HG03457 (cell line): ENCODE measurements at regions not wholly inside any gene's neighbourhood (a gene's known extent, or its start where the extent isn't known, plus 50 kb on each side); places are given as distances from the start of the nearest gene placed in this dataset.

Experiments used
- ATAC-seq: cut with Tn5 transposase; IDR thresholded peaks from one replicate; pipeline ENCODE4 v1.9.1; 2021; ENCODE audit warnings: moderate number of reproducible peaks; ENCODE audit not compliant: unreplicated experiment

GRCh38 chr12:127286281-127286680, 980.7 kb upstream of the TMEM132C start:
- no peak for ATAC-seq

DNA sequence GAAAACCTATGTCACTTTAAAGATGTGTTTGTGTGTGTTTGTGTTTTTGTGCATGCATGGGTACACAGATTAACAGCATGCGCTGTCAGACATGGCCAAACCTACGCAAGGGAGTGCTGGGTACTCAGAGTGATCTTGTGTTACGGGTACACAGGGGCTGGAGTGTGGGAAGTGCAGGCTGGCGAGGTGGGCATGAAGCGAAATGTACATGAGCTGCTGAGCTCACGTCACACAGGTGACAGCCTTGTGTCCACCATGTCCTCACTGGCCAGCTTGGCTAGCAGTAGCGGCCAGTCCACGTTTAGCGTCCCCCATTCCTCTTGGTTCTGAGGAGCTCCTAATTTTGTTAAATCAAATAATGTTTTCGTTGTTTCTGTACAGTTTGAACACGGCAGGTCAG, 979.7 kb upstream of the TMEM132C start:
- ATAC-seq: no peak

DNA sequence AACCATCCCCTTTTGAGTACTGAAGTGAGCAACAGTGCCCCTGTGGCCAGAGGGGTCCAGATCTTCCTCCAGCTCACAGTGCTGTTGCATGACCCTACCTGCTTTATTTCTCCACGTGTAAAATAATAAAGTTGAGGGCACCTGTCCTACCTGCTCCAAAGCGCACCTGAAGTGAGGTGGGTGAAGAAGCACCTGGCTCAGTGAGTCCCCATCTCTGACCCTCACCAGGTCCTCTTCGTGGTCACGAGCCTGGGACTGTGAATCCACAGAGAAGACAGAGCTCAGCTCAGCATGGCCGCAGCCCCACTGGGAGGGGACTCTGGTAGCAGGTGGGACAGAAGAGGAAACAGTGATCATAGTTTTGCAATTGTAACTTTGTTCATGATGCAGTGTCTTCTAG, 976.7 kb upstream of the TMEM132C start:
- no peak for ATAC-seq

DNA sequence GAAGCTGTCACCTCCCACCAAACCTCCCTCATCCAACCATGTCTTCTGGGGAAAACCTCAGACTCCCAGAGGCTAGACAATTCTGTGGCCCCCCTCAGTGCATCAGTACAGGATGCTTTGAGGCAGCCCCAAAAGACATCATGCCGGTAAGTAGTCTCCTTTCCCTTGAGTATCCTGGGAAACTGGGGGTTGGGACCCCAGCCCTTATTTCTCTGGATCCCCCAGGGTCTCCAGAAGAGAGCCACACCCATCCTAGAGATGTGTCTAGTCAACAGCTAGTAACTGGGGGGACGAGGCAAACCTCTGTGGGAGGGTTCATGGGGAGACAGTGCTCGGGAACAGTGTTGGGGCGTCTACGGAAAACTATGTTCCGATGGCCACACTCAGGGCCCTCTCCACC, 974.2 kb upstream of the TMEM132C start:
- ATAC-seq: no peak

- peak; percentile 57 for ATAC-seq
These were observed 973.3 kb upstream of the TMEM132C start for GRCh38 chr12:127293507-127294310.

DNA sequence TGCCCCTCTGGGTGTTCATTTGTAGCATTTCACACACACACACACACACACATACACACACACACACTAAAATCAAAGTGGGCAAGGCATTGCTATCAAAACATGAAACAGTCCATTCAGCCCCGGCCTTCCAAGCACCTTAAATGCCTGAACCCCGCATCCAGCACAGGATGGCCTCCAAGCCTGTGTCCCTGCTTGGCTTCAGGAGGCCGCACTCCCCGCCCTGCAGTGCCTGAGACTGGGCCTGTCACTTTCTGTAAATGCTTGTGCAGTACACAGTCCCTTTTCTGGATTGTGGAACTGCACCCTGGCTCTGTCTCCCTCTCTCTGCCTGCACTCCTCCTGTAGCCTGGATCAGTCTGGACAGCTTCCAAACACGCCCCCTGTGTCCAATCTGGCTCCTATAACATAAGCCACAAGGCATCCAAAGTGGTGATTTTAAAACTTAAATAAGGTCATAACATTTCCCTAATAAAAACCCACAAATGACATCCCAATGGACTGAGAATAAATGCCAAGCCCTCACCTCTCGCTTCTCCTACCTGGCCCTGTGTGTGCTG, 972.2 kb upstream of the TMEM132C start:
- ATAC-seq: no peak

GRCh38 chr12:127295630-127296029, 971.3 kb upstream of the TMEM132C start:
- ATAC-seq: no peak

- no peak for ATAC-seq
These were observed 970.4 kb upstream of the TMEM132C start for GRCh38 chr12:127296591-127296990.

- ATAC-seq: no peak
These were observed 969.6 kb upstream of the TMEM132C start for GRCh38 chr12:127297327-127297726.

DNA sequence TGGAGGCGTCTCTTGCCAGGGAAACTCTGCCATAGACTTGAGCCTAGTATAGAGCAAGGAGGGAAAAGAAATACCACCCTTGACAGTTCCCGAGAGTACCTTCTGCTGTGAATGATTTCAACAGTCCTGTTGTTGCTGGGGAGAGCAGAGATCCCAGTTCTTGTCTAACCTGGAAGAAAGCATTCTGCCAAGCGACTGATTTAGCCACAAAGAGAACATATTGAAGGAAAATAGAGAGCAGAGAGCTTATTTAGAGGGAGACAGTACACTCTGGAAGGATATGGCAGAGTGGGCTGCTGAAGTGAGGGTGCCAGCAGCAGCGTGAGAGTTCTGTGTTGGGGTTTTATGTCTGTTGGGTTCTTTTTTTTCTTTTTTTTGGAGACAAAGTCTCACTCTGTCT, 966.9 kb upstream of the TMEM132C start:
- no peak for ATAC-seq

GRCh38 chr12:127300753-127301152, 966.2 kb upstream of the TMEM132C start:
- ATAC-seq: no peak

- ATAC-seq: no peak
These were observed 965.1 kb upstream of the TMEM132C start for GRCh38 chr12:127301876-127302275.

DNA sequence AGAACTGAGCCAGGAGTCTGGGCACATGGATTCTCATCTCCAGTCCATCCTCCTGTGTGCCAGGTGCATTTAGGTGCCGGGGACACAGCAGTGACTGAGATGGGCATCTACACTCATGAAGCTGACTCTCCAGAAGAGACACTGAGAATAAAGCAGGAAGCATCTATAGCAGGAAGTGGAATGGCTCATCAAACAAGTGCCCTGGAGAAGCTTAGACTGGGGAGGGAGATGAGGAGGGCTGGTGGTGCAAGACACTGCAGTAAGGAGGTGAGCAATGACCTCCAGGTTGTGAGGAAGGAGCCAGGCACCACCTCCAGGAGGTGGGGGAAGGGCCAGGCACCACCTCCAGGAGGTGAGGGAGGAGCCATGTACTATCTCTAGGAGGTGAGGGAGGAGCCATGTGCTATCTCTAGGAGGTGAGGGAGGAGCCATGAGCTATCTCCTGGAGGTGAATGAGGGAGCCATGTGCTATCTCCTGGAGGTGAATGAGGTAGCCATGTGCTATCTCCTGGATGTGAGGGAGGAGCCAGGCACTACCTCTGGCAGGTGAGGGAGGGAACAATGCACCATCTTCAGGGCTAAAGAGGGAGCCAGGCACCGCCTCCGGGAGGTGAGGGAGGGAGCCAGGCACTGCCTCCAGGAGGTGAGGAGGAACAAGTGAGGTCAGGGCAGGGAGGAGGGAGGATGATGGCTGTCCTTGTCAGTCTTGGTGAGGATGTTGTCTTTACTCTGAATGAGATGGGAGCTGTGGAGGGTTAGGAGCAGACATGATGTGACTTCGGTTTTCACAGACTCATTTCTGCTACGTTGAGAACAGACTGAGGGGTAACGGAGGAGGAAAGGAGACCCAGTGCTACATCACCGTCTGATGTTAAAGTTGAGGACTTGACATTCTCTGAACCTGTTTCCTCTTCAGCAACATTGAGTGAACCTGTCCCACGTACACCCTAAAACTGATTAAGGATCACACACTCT, 961.9 kb upstream of the TMEM132C start:
- ATAC-seq: no peak

- ATAC-seq: no peak
These were observed 960.3 kb upstream of the TMEM132C start for GRCh38 chr12:127306604-127307215.

DNA sequence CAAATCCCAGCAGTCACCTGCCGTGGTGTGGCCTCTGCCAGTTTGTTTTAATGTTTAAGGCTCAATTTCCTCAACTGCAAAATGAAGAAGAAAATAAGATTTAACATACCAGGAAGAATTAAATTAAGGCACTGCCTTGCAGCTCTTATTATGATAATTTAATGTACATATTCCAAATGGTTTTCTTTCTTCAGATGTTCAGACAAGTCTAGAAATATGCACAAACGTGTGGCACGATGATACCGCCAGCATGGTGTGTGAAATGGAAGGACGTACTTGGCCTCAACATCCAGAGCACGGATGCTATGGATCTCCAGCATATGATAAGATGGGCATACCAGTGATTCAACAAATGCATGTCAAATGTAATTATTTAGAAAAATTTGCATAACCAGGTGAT, 959.4 kb upstream of the TMEM132C start:
- no peak for ATAC-seq

DNA sequence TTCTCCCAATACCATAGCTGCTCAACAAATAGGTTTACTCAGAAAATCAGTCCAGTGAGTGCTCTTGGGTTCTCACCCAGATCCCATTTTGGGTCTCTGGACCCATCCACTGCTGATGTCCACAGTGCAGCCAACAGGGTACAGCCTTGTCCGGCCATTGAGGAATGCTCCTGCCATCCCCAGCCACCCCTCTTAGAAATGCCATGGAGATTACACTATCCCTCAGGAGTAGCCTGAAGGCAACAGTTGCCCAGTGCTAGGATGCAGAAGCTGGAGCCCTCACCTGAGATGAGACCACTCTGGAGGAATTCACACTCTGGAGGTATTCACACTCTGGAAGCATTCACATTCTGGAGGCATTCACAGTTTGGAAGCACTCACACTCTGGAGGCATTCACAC, 958.8 kb upstream of the TMEM132C start:
- ATAC-seq: no peak

GRCh38 chr12:127310548-127310947, 956.4 kb upstream of the TMEM132C start:
- no peak for ATAC-seq

DNA sequence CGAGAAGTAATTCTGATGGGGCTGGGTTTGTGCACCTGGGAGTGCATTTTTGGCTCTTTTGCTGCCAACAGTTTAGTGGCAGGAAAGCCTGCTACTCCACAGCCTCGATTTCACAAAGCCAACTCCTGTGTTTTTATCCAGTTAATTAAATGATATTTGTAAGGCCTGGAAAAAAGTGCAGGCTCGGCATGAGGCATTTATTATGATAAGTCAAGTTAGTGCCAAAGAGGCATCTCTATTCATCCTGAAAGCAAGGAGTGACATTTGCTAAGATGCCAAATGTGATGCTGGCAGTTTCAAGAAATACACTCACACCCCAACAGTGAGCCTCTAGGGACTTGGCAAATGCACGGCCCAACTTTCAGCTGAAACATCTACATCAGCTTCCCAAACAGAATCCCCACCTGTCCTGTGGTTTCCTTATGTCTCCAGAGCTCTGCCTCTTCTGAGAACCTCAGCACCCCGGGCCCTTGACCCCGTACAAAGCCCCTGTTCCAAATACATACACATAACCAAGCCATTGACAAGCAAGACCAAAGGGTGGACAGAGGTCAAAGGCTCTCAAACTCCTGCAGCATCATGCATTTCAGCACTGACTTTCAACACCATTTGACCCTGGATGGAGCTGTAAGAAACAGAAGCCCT, 955.1 kb upstream of the TMEM132C start:
- no peak for ATAC-seq

DNA sequence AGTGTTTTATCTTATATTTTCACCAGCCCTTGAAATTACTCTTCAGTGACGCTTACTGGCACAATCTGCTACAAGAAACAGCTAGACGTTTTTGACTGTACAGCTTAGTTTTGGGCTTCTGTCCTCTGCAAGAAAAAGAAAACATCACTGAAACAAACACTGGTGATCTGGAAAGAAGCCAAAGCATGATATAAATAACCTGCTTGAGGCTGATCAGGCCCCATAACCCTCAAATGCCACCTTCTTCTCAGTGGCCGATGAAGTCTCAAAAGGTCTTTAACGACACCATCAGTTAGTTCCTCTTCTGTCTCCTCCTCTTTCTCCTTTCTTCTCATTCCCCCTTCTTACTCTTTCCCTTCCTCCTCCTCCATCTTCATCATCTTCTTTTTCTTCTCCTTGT, 942.3 kb upstream of the TMEM132C start:
- ATAC-seq: no peak

GRCh38 chr12:127327986-127328385, 939.0 kb upstream of the TMEM132C start:
- no peak for ATAC-seq

- no peak for ATAC-seq
These were observed 938.1 kb upstream of the TMEM132C start for GRCh38 chr12:127328867-127329266.
